ENCODE measurements at regions not wholly inside any gene's neighbourhood (a gene's known extent, or its start where the extent isn't known, plus 50 kb on each side); places are given as distances from the start of the nearest gene placed in this dataset.
A peak's percentile ranks its signal among the peaks of the same experiment; 100 is the strongest.

GRCh38 chr1:25080294-25081209 is 150.5 kb upstream of the RUNX3 start:
- H3K27me3 Mint-ChIP-seq (ENCODE audit: low read depth) = peaks cover 34% of the 10 kb centered on the region
- no peaks in the 10 kb centered on the region for H3K4me1 Mint-ChIP-seq (ENCODE audit: low read depth)
- H3K27ac Mint-ChIP-seq = no peak overlapping the region
- H3K4me3 Mint-ChIP-seq = no peak overlapping the region
- ChIA-PET CTCF (interaction anchor here (0.8 to 1.7 kb wide), 4 partner anchors 8 to 43 kb away, joined by 3 to 5 read pairs (median 4); no protein-coding TSS in a partner anchor), POLR2A (interaction anchor here (0.6 to 1.0 kb wide), 3 partner anchors 10 to 129 kb away, joined by 3 read pairs; no protein-coding TSS in a partner anchor)
- no peak for ATAC-seq
- H3K36me3 Mint-ChIP-seq (ENCODE audit: low read depth) = no peaks in the 10 kb centered on the region
- DNase-seq = no peak
- H3K9me3 Mint-ChIP-seq (ENCODE audit: insufficient read depth) = peaks cover 12% of the 10 kb centered on the region

GRCh38 chr1:25079048-25079447 is 149.0 kb upstream of the RUNX3 start:
- no peak overlapping the region for H3K27ac Mint-ChIP-seq
- ATAC-seq (no peak), DNase-seq (no peak)
- peaks cover 20% of the 10 kb centered on the region for H3K27me3 Mint-ChIP-seq (ENCODE audit: low read depth)
- CTCF ChIA-PET = no interaction called here
- peaks cover 12% of the 10 kb centered on the region for H3K9me3 Mint-ChIP-seq (ENCODE audit: insufficient read depth)
- no peaks in the 10 kb centered on the region for H3K36me3 Mint-ChIP-seq (ENCODE audit: low read depth)
- H3K4me3 Mint-ChIP-seq = no peak overlapping the region
- H3K4me1 Mint-ChIP-seq (ENCODE audit: low read depth) = no peaks in the 10 kb centered on the region
- POLR2A ChIA-PET = no interaction called here

- Mint-ChIP-seq H3K27ac (no peak overlapping the region), H3K4me1 (ENCODE audit: low read depth) (no peaks in the 10 kb centered on the region), H3K27me3 (ENCODE audit: low read depth) (peaks cover 7% of the 10 kb centered on the region), H3K9me3 (ENCODE audit: insufficient read depth) (peaks cover 12% of the 10 kb centered on the region), H3K36me3 (ENCODE audit: low read depth) (no peaks in the 10 kb centered on the region), H3K4me3 (no peak overlapping the region)
- ATAC-seq = no peak
- CTCF ChIA-PET = interaction anchor here (1.0 kb wide), 1 partner anchor 25 kb away, joined by 3 read pairs; no protein-coding TSS in a partner anchor
- no peak for DNase-seq
- POLR2A ChIA-PET = no interaction called here
Observed at GRCh38 chr1:25074351-25075227, 144.5 kb upstream of the RUNX3 start.

- Mint-ChIP-seq H3K27ac (no peak overlapping the region), H3K36me3 (ENCODE audit: low read depth) (no peaks in the 10 kb centered on the region), H3K4me3 (no peak overlapping the region), H3K27me3 (ENCODE audit: low read depth) (peaks cover 7% of the 10 kb centered on the region), H3K9me3 (ENCODE audit: insufficient read depth) (peaks cover 12% of the 10 kb centered on the region), H3K4me1 (ENCODE audit: low read depth) (no peaks in the 10 kb centered on the region)
- POLR2A ChIA-PET = interaction anchor here (0.5 kb wide), 1 partner anchor 317 kb away, joined by 3 read pairs; no protein-coding TSS in a partner anchor
- DNase-seq (no peak), ATAC-seq (no peak)
- CTCF ChIA-PET = no interaction called here
Observed at GRCh38 chr1:25073640-25074270, 143.7 kb upstream of the RUNX3 start.

GRCh38 chr1:25072461-25072860 is 142.4 kb upstream of the RUNX3 start:
- Mint-ChIP-seq H3K9me3 (ENCODE audit: insufficient read depth) (peaks cover 11% of the 10 kb centered on the region), H3K4me3 (no peak overlapping the region), H3K4me1 (ENCODE audit: low read depth) (no peaks in the 10 kb centered on the region), H3K27ac (no peak overlapping the region), H3K36me3 (ENCODE audit: low read depth) (no peaks in the 10 kb centered on the region), H3K27me3 (ENCODE audit: low read depth) (peaks cover 7% of the 10 kb centered on the region)
- DNase-seq (no peak), ATAC-seq (no peak)
- POLR2A ChIA-PET = no interaction called here
- CTCF ChIA-PET = interaction anchor here (1.2 to 1.5 kb wide), 2 partner anchors 8 to 28 kb away, joined by 3 to 4 read pairs; no protein-coding TSS in a partner anchor

GRCh38 chr1:25068829-25069228 is 138.8 kb upstream of the RUNX3 start:
- H3K4me3 Mint-ChIP-seq = no peak overlapping the region
- POLR2A ChIA-PET = no interaction called here
- ATAC-seq (no peak), DNase-seq (peak; percentile 48)
- H3K27me3 Mint-ChIP-seq (ENCODE audit: low read depth) = peaks cover 9% of the 10 kb centered on the region
- no peaks in the 10 kb centered on the region for H3K9me3 Mint-ChIP-seq (ENCODE audit: insufficient read depth)
- CTCF ChIA-PET = interaction anchor here (0.8 to 1.0 kb wide), 3 partner anchors 9 to 23 kb away, joined by 3 to 4 read pairs (median 3); no protein-coding TSS in a partner anchor
- no peak overlapping the region for H3K27ac Mint-ChIP-seq
- H3K36me3 Mint-ChIP-seq (ENCODE audit: low read depth) = no peaks in the 10 kb centered on the region
- peaks cover 26% of the 10 kb centered on the region for H3K4me1 Mint-ChIP-seq (ENCODE audit: low read depth)

- no peak for DNase-seq
- Mint-ChIP-seq H3K27ac (no peak overlapping the region), H3K4me3 (no peak overlapping the region), H3K4me1 (ENCODE audit: low read depth) (peaks cover 29% of the 10 kb centered on the region), H3K27me3 (ENCODE audit: low read depth) (peaks cover 9% of the 10 kb centered on the region), H3K9me3 (ENCODE audit: insufficient read depth) (no peaks in the 10 kb centered on the region), H3K36me3 (ENCODE audit: low read depth) (no peaks in the 10 kb centered on the region)
- no peak for ATAC-seq
- POLR2A ChIA-PET = no interaction called here
- CTCF ChIA-PET = interaction anchor here (0.9 to 1.0 kb wide), 2 partner anchors 9 to 19 kb away, joined by 3 to 4 read pairs; no protein-coding TSS in a partner anchor
Observed at GRCh38 chr1:25068316-25068715, 138.2 kb upstream of the RUNX3 start.

GRCh38 chr1:25067518-25068251 is 137.6 kb upstream of the RUNX3 start:
- POLR2A ChIA-PET = no interaction called here

GRCh38 chr1:25066731-25067517 is 136.8 kb upstream of the RUNX3 start:
- peaks cover 29% of the 10 kb centered on the region for H3K4me1 Mint-ChIP-seq (ENCODE audit: low read depth)
- H3K4me3 Mint-ChIP-seq = no peak overlapping the region
- POLR2A ChIA-PET = interaction anchor here (1.2 kb wide), 1 partner anchor 17 kb away, joined by 3 read pairs; no protein-coding TSS in a partner anchor

More at GRCh38 chr1:25067518-25068251, 137.6 kb upstream of the RUNX3 start:
- no peaks in the 10 kb centered on the region for H3K9me3 Mint-ChIP-seq (ENCODE audit: insufficient read depth)
- no peak overlapping the region for H3K4me3 Mint-ChIP-seq
- H3K36me3 Mint-ChIP-seq (ENCODE audit: low read depth) = no peaks in the 10 kb centered on the region
- CTCF ChIA-PET = interaction anchor here (1.0 to 1.5 kb wide), 2 partner anchors 30 to 34 kb away, joined by 3 read pairs; no protein-coding TSS in a partner anchor
- DNase-seq = no peak
- H3K27ac Mint-ChIP-seq = no peak overlapping the region
- ATAC-seq = no peak
- peaks cover 9% of the 10 kb centered on the region for H3K27me3 Mint-ChIP-seq (ENCODE audit: low read depth)
- peaks cover 29% of the 10 kb centered on the region for H3K4me1 Mint-ChIP-seq (ENCODE audit: low read depth)

GRCh38 chr1:25066256-25066655 is 136.2 kb upstream of the RUNX3 start:
- Mint-ChIP-seq H3K4me3 (no peak overlapping the region), H3K4me1 (ENCODE audit: low read depth) (peaks cover 29% of the 10 kb centered on the region), H3K27me3 (ENCODE audit: low read depth) (peaks cover 14% of the 10 kb centered on the region), H3K9me3 (ENCODE audit: insufficient read depth) (no peaks in the 10 kb centered on the region), H3K27ac (no peak overlapping the region), H3K36me3 (ENCODE audit: low read depth) (no peaks in the 10 kb centered on the region)
- no peak for DNase-seq
- CTCF ChIA-PET = interaction anchor here (1.5 kb wide), 1 partner anchor 35 kb away, joined by 5 read pairs; no protein-coding TSS in a partner anchor
- no peak for ATAC-seq
- POLR2A ChIA-PET = interaction anchor here (1.2 kb wide), 1 partner anchor 16 kb away, joined by 3 read pairs; no protein-coding TSS in a partner anchor

More at GRCh38 chr1:25066731-25067517, 136.8 kb upstream of the RUNX3 start:
- CTCF ChIA-PET = interaction anchor here (1.0 to 1.5 kb wide), 3 partner anchors 29 to 35 kb away, joined by 3 to 5 read pairs (median 3); no protein-coding TSS in a partner anchor
- H3K36me3 Mint-ChIP-seq (ENCODE audit: low read depth) = no peaks in the 10 kb centered on the region
- ATAC-seq = no peak
- H3K27ac Mint-ChIP-seq = no peak overlapping the region
- no peaks in the 10 kb centered on the region for H3K9me3 Mint-ChIP-seq (ENCODE audit: insufficient read depth)
- no peak for DNase-seq
- peaks cover 11% of the 10 kb centered on the region for H3K27me3 Mint-ChIP-seq (ENCODE audit: low read depth)
